HG03060 (cell line): ENCODE measurements at regions not wholly inside any gene's neighbourhood (a gene's known extent, or its start where the extent isn't known, plus 50 kb on each side); places are given as distances from the start of the nearest gene placed in this dataset.

Experiments
- ATAC-seq: cut with Tn5 transposase; IDR thresholded peaks from one replicate; pipeline ENCODE4 v1.9.1; 2021; ENCODE audit warnings: low read depth, moderate number of reproducible peaks; ENCODE audit not compliant: unreplicated experiment

DNA sequence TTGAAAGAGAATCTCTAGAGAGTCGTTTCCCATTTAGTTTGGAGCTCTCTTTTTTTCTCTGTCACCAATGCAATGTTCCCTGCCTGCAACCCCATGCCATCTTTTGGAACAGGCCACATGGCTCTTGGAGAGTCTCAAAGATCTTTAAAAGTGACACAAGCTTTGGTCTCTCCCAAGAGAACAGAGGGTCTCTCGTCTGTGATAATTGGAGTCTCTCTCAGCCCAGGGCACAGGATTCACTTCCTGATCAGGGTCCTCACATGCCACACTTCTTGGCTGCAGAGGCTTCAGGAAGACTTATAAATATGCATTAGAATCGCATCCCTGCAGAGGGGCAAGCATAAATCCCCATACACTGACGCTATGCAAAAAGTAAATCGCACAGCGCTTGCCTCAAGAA, 240.5 kb downstream of the IRS2 start:
- no peak for ATAC-seq

GRCh38 chr13:109541081-109541480, 245.3 kb downstream of the IRS2 start:
- ATAC-seq = no peak

GRCh38 chr13:109537584-109537983, 248.8 kb downstream of the IRS2 start:
- no peak for ATAC-seq

DNA sequence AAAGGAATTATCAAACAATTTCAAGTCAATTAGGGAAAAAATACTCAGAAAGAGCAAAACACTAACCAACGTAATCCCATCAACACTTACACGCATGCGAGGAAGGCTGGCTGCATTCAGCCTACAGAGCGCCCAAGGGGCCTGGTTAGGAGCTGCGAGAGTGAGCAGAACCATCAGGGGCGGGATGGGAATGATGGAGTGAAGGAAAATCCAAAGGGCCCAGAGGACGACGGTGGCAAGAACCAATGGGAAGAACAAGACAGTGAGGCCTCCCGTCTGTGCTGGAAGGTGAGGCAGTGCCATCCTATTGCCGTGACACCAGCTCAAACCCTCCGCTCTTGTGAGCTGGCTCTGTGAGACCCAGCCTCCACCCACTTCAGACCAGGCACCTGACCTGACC, 253.0 kb downstream of the IRS2 start:
- ATAC-seq = no peak

DNA sequence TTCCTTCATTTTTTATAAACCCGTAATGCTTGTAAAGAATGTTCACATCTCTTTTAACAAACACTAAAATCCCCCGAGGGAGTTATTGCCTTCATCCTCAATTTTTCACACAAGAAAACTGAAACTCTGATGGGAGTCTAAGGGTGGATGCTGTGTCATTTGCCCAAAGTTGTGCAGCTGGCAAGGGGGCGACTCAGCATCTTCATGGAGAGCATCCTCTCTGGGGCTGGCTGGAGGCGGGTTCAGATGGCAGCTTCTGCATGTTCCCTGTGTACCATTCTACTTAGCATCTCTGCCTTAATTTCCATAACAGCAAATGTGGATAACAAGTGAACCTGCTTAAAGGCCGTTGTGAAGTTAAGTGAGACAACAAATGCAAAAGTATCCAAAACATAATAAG, 256.4 kb downstream of the IRS2 start:
- ATAC-seq = no peak

- no peak for ATAC-seq
Measured at GRCh38 chr13:109521719-109522118, 264.7 kb downstream of the IRS2 start.

- no peak for ATAC-seq
Measured at GRCh38 chr13:109517517-109517916, 268.9 kb downstream of the IRS2 start.

GRCh38 chr13:109516186-109516585, 270.2 kb downstream of the IRS2 start:
- no peak for ATAC-seq

GRCh38 chr13:109510013-109510412, 276.4 kb downstream of the IRS2 start:
- ATAC-seq = no peak

- ATAC-seq = no peak
Measured at GRCh38 chr13:109509154-109509900, 277.1 kb downstream of the IRS2 start.

DNA sequence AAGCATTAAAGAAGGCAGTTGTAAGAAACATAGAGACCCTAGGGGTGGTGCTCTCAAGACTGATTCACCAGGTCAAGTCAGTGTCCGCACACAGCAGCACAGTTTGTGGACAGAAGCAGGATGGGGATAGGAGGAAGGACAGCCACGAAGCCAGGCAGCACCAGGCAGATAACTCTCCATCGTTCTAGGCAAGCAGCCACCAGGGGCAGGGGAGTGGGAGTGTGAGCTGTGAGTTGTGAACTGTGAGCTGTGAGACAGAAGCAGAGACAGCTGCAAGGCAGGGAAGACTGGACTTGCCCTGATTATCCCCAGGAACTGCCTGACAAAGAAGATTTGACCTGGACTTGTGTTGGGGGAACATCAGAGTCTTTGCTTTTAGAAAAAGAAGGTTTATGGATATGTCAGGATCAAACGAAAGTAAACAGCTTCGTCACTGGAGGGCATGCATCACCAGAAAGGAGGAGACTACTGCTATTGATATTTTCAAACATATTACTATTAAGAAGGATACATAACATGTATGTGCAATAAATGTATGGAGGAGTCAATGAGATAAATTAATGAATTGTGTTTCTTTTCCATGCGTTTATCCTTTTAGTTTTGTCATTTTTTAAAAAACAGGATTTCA, 286.1 kb downstream of the IRS2 start:
- ATAC-seq = no peak

DNA sequence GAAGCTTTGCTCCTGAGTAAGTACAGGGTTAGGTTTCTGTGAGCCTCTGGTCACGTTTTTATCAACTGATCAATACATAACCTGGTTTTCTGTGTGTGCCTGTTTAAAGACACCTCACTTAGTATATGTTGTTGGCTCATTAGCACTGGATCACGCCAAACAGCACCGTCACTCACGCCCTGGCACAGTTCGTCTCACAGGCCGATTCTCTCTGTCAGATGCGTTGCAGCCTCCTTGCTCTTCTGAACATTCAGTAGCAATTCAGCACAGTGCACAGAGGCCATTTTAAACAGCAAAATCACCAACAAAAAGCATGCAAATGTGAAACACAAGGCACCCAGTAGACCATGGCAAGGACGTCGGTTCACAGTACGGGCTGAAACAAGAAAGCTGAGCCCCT, 288.5 kb downstream of the IRS2 start:
- no peak for ATAC-seq

- ATAC-seq = no peak
Measured at GRCh38 chr13:109496216-109496615, 290.2 kb downstream of the IRS2 start.

DNA sequence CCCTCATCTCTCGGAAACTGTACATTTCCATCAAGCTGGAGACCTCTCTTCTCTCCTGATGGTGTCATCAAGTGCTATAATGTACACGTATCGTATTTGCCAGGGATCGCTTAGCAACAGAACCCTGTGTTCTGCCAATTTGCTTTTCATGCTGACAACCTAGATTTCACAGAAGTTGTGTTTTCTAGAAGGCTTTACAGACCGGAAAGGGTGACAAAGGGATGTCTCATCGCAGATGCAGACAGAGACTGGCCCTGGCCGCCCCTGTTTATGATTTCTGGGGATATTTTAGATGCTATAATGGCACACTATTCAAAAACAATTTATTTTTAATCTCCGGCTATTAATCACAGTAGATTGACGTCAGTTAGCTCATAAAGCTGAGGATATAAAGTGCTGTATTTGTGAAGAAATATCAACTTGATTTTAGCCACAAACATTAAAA, 291.4 kb downstream of the IRS2 start:
- no peak for ATAC-seq

DNA sequence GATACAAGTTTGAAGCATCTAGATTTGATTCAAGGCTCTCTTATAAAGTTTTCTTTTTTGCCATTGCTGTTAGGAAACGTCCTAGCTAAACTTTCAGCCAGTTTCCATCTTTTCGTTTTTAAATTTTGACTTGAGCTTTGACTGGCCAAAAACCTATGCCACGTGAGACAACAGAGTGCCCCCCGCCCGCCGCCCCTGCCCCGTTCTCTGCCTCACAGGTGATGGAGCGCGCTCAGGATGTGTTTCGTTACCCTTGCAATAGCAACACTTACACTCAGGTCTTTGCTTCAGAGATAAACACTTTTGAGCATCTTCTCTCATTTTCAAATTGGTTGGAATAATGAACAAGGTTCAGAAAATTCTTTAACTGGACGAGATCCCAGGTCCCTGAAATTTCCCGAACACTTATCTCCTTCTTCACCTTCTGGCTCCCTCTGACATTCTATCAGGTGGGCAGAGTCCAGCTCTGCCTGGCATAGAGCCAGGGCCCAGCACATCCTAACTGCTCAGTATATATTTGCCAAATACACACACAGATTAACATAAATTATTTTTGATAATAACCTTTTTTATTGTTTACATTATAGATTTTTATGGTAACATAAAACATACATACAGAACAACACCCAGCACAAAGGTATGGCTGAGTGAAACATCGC, 301.1 kb downstream of the IRS2 start:
- no peak for ATAC-seq

DNA sequence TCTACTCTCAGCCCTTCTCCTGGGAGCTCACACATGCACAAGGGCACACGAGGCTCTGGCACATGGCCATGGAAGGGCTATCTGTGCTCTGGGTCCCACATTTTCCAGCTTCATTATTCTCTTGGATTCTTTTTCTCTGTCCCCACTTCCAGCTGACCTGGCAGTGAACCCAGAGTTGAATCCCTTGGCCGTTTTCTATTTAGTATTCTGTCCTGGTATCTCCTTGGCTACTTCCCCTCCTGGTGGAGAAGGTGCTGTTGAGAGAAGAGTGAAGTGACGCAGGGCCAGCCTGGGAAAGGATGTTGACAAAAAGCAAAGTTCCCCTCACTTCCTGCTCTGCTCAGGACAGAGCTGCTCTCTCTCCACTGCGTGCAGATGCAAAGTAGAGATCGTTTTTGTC, 303.1 kb downstream of the IRS2 start:
- ATAC-seq = no peak

DNA sequence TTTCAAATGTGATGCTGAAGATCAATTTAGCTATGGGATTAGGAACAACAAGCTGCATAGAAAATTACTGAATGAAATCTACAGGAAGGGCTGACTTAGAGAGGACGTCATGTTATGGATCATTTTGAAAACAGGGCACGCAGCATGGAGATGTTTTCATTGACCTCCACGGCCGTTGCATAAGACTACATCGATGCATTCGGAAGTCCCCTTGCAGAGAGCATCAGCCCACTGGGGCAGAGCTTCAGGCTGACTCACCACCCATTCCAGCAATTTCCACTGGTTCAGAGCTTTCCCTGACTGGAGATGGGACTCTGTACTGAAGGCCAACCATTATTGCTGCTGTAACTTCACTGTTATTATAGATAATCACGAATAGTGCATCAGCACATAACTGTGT, 305.3 kb downstream of the IRS2 start:
- ATAC-seq = no peak

DNA sequence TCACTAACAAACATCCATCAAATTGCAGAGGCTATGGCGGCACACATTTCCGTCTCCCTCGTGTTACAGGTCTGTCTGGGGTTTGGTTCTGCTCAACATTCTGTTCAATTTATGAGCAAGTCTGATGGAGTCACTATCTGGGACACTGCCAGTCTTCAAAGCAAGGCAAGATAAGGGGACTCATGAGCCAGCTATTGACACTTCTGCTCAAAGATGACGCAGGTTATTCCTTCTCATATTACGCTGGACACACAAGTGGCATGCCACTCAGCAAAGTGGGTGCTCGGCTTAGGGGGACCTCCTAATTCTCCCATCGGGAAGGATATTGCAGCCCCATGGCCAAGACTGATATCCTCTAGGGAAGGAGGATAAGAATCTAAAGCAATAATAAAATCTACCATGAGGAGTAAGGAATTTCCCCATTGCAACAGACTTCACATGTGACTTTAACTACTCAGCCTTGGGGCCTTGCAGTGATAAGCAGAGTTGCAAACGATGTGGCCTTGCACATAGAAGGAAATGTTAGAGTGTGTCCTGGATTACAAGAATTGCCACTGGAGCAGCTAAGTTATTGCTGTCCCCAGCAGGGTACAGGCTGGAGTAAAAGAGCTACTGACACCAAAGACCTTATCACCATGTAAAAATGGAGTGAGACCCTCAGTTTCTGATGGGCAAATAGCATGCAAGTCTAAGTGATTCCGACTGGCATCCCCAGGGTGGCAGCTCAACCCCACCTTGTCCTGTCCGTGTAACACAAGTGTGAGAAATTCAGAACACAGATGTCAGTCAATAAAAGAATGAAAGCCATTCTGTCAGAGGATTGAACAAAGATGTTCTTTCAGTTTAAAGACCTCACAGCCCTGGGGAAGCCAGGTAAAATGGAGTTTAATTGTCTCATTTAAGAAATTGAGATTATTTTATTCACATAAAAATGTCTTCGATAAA, 306.1 kb downstream of the IRS2 start:
- no peak for ATAC-seq

GRCh38 chr13:109479534-109479933, 306.8 kb downstream of the IRS2 start:
- no peak for ATAC-seq

GRCh38 chr13:109476001-109476400, 310.4 kb downstream of the IRS2 start:
- no peak for ATAC-seq

DNA sequence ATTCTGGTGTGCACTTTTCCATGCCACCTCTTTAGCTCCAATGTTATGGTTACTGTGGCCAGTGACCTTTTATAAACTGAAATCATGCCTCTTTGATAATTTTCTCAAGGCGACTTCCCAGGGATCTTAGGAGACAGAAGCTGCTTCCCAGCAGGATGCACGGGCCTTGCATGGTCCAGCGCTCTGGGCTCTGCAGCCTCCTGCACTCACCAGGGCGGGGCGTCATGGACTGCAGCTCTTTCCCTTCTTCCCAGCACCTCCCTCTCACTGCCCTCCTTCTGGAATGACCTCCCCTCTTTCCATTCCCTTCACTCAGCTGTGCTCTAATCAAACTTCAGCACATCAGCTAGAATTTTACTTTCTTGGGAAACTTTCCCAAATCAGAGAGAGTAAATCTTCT, 318.3 kb downstream of the IRS2 start:
- no peak for ATAC-seq
